ENCODE measurements at regions not wholly inside any gene's neighbourhood (a gene's known extent, or its start where the extent isn't known, plus 50 kb on each side); places are given as distances from the start of the nearest gene placed in this dataset.
"Not testable (repeated sequence)": the region's sequence is repeated elsewhere in the genome, so short reads cannot be mapped to it uniquely, and the experiment has no call there.

DNA sequence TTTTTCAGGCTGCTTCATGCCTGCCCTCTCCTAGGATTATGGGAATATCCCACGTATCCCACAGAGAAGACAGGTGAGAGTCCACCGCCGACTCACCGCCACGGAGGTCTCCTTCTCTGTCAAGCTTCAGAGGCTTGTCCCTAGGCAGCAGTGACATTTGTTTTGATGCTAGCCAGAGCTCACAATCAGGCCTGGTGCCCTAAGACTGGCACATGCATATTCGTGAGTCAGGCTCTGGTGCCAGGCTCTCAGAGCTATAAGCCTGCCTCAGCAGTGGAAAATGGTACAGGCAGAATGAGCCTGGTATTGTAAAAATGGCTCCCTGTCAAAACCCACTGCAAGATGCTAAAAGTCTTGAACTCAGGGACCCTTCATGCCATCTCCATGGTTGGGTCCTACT lies 65.5 kb downstream of the RBMY1A1 start:
- DNase-seq = no peak

DNA sequence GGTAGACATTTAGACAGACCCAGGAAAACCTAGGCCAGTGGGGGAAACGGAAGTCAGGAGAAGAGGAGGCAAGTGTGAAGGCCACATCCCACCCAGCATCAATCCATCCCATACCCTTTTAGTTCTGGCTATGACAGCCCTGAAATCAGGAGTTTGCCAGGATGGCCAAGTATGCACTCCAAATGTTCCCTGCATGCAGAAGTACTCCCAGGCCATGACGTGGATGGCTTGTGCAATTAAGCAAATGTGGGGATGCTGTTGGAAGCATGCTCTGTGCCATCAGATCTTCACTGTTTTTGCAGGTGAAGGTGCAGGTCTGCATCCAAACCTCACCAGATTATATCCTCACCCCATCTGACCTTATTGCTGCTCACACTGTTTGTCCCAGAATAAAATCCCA lies 66.8 kb downstream of the RBMY1A1 start:
- no peak for DNase-seq

DNA sequence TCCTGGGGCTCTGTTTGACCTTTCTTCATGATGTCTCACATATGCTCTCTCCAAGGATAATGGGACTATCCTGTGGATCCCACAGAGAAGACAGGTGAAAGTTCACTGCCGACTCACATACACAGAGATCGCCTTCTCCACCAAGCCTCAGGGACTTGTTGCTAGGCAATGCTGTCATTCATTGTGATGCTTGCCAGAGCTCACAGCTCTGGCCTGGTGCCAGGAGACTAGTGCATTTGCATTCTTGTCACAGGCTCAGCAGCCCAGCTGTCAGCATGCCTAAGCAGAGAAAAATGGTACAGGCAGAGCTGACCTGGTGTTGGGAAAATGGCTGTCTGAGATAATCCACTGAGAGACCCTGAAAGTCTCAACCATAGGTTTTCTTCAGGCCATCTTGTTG lies 67.9 kb downstream of the RBMY1A1 start:
- DNase-seq = no peak

DNA sequence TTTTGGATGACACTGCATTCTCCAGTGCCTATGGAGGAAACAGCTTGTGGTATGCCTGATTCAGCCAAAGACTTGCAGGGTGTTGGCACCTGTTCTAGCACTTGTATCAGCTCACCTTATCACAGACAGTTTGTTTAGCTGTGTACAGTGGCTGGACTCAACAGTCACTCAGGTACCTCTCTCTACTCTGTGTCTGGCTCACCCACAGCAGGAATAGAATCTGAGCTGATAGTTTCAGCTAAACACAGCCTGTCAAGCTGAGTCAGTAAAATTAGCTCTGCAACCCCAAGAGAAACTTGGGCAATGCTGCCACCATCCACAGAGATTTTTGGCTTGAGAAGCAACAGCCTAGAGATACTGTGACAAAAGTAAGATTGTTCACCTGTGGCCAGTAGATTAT lies 101.5 kb downstream of the RBMY1A1 start:
- no peak for DNase-seq

DNA sequence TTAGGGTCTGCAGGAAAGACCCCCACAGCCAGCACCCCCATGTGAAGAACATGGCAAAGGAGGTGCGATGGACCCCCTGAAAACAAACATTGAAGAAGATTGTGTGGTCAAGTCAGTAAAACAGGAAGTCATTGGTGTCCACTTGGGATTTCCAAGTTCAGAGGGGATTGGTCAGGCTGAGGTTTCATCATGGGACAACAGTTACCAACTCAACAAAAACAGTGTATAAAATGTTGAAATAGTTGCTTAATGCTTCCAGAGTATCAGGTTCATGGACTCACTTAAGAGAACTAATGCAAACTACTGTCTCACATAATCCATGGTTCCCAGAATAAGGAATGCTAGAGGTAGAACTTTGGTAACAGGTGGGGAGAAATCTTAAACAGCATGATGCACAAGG lies 115.8 kb downstream of the RBMY1A1 start:
- DNase-seq = no peak

DNA sequence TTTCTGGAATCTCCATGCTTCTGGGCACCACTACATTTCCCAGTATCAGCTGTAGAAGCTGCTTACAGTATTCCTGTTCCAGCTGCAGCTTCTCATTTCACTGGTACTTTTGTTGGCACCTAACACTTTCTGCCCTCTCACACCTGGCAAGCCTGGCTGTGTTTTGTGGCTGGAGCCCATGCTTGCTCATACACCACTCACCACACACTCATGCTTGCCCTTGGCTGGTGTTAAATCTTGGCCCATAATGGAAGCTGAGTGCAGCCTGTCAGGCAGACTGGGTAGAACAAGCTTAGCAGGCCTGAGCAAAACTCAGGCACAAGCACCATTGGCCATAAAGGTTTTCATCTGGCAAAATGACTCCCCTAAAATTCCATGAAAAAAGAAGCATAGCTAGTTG lies 124.4 kb downstream of the RBMY1A1 start:
- DNase-seq = not testable (repeated sequence)

DNA sequence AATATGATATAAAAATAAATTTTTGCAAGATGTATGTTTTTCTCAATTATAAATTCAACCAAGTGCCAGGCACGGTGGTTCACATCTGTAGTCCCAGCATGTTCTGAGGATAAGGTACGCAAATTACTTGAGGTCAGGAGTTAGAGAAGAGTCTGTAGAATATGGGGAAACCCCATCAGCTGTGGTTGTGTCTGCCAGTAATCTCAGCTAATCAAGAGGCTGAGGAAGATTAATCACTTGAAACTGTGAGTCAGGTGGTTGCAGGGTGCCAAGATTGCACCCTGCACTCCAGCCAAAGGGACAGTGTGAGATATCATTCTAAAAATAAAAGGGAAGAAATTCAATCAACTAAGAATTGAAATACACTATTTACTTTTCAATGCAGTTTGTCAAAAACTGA lies 144.9 kb downstream of the RBMY1A1 start:
- not testable (repeated sequence) for DNase-seq

DNA sequence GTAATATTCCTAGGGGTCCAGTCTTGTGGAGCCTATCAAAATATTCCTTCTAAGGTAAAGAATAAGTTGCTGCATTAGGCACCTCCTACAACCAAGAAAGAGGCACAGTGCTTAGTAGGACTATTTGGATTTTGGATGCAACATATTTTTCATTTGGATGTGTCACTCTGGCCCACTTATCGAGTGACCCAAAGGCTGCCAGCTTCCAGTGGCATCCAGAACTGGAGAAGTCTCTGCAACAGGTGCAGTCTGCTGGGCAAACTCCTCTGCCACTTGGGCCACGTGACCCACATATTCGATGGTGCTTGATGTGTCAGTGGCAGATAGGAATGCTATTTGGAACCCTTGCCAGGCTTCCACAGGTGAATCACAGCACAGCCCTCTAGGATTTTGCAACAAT lies 151.7 kb downstream of the RBMY1A1 start:
- DNase-seq = not testable (repeated sequence)

DNA sequence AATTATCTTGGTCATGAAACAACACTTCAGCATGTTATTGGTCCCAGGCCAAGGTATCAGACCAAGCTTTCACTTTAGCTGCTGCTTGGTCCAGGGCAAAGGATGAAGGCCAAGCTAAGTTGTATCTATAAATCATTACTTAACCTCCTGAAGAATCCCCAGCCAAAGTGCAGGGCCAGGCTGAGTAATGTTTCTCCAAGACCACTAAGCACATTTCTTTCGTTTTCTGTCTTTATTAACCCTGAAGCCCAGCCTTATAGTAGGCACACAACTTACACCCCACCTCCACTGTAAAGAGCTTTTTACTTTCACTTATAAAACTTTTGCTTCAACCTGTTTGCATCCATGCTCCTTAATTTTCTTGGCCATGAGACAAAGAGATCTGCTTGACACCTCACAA lies 167.3 kb downstream of the RBMY1A1 start:
- DNase-seq = not testable (repeated sequence)

DNA sequence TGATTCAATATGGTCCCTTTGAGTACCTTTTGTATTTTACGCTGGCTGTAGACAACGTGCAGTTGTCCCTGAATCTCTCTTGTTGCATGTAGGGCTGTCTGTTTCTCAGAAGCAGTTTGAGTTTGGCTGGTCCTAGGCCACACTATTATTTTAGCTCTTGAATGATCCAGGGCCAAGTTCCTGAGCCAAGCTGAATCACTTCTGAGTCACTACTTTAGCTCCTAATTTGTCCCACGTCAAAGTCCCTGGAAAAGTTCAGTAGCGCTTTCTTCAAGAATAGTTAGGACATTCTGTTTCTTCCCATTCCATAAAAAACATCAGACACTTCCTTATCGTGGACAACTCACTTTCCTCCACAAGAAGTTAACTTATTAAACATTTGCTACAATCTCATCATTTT lies 168.2 kb downstream of the RBMY1A1 start:
- not testable (repeated sequence) for DNase-seq

DNA sequence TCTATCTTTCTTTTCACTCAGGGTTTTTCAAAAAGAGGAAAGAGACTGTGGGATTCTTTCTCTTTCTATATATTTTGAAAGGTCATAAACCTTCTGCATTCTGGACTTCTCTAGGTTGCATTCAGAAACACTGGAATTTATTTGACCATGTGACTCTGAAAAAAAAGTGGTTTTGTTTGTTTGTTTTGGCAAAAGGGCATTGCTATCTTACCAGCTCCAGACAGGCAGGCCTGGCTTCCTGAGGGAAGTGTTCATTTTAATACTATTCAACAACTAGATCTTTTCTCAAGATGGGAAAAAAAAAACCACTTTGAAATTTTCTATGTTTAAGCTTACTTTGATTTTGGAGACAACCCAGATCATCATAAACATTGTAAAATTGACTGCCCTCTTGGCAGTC lies 170.6 kb downstream of the RBMY1A1 start:
- no peak for DNase-seq

DNA sequence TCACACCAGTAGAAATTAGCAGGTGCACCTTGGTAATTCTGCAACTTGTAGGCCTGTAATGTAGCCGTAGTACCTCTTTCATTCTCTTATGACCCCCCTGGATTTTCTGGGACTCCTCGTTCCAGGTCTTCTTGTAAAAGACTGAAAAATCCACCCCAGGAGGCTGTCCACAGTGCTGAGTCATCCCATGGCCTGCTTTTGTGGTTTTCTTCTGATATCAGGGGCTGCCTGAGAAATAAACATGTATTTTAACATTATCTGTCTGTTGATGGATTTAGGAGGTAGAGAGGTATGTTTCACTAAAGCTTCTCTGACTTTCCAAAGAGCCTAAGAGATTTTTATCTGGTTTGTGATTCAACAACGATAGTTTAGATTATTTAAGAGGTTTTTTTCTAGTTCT lies 171.9 kb downstream of the RBMY1A1 start:
- DNase-seq = not testable (repeated sequence)

DNA sequence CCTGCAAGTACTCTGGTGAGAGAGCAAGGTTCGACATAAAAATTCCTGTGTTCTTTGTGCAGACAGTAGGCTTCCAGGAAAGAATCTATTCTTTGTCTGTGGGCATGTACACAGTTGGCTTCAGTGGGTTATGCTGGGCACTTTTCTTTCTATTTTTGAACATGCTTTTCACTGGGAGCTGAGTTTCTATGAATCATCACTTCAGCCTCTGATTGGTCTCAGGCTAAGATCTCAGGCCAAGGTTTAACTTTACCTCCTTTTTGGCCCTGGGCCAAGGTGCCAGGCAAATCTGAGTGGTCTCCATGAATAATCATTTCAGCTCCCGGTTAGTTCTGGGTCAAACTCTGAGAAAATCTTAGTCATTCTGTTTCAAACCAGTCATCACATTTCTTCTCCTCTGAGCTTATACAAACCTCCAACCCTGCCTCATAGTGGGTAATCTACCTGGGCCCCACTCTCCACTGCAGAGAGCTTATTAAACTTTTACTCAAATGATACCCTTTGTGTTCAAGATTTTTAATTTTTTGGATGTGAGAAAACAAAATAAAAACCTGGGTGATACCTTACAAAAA lies 158.8 kb downstream of the RBMY1D start:
- DNase-seq = not testable (repeated sequence)

DNA sequence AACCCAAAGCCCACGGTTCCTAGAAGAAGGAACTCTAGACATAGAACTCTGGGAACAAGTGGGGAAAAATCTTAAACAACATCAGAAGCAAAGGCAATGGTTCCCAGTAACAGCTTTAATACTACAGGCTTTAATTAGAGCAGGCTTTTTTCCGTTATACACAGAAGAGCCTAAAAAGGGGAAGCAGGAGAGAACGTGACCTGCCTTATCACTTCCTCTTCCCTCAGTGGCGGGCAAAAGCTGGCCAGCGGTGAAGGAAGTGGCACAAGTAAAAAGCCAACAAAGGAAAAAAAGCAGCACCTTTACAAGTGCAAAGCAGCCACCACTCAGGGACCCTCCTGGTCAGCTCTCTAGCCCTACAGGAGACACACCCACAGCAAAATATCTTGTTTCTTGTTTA lies 149.3 kb downstream of the RBMY1D start:
- not testable (repeated sequence) for DNase-seq

DNA sequence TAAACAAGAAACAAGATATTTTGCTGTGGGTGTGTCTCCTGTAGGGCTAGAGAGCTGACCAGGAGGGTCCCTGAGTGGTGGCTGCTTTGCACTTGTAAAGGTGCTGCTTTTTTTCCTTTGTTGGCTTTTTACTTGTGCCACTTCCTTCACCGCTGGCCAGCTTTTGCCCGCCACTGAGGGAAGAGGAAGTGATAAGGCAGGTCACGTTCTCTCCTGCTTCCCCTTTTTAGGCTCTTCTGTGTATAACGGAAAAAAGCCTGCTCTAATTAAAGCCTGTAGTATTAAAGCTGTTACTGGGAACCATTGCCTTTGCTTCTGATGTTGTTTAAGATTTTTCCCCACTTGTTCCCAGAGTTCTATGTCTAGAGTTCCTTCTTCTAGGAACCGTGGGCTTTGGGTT lies 134.1 kb downstream of the RBMY1D start:
- DNase-seq = not testable (repeated sequence)

DNA sequence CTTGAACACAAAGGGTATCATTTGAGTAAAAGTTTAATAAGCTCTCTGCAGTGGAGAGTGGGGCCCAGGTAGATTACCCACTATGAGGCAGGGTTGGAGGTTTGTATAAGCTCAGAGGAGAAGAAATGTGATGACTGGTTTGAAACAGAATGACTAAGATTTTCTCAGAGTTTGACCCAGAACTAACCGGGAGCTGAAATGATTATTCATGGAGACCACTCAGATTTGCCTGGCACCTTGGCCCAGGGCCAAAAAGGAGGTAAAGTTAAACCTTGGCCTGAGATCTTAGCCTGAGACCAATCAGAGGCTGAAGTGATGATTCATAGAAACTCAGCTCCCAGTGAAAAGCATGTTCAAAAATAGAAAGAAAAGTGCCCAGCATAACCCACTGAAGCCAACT lies 126.5 kb downstream of the RBMY1D start:
- not testable (repeated sequence) for DNase-seq

DNA sequence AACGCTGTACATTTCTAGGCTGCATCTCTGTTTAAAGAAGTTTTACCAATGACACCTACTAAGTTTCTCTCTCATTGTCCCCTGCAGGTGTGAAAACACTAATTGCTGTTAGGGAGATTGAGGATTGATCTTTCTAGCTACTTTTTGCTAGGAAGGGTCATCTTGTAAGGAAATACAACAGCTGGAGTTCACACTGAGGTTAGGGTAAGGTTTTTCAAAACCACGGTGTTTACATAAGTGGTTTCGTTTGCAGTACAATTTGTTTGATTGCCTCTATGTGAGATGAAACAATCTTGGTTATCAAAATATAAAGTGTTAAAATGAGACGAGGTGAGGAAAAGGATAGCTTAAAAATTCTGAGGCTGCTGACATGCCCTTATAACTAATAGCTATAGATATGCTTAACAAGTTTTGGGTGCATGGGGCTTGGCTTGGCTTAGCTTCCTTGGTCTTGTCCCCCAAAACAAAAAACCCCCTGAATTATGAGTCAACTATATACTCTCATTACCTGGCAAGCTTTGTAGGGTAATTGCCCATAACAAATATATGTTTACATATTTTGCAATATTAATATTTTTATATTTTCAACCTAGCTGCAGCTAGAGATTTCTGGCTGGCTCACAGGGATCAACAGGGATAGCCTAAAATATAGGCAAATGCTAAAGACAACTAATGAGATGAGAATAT lies 112.0 kb downstream of the RBMY1D start:
- not testable (repeated sequence) for DNase-seq

DNA sequence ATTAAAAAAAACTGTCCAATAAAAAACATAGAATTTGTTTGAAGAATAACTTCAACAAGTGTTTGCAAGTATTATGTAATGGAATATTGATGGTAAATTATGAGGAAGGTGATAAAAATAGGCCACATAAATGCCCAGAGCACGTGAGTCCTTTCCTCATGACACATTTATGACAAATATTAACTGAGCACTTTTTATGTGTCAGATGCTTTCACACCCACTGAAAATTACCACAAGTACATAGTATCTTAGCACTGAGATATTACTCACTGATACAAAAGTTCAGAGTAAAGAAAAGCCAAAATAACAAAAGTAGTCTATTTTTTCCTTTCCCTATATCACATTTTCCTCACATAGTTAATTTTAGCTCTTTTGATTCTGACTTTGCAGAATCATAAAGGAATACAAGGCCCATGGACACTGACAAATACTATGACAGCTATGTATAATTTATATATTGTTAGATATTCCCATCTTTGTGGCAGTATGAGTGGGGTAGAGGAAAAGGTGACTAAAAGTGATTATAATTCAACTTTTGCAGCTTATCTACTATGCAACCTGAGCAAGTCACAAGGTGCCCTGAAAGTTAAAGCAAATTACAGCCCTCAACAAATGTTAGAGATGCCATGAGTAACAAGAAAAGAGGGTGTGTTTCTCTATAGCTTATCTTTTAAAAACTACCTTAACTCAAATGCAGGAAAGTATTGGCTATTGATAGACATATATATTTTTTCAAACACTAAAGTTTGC lies 80.7 kb downstream of the RBMY1D start:
- peak; percentile 50 for DNase-seq

DNA sequence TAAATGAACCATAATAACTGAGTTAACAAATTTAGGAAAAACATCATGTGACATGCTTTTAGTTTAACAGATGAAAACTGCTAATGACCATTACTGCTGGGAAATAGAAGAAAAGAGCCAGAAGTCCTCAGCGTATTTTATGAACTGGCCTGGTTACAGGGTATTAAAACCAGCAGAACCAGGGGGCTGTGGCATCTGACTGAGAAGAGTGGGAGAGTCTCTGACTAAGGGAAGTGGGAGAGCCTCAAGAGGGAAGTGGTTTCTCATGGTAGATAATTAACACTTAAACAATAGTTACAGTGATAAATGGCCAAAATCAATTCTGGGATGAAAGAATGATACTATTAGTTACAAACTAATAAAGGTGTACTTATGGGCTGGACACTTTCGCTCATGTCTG lies 79.8 kb downstream of the RBMY1D start:
- peak; percentile 17 for DNase-seq

DNA sequence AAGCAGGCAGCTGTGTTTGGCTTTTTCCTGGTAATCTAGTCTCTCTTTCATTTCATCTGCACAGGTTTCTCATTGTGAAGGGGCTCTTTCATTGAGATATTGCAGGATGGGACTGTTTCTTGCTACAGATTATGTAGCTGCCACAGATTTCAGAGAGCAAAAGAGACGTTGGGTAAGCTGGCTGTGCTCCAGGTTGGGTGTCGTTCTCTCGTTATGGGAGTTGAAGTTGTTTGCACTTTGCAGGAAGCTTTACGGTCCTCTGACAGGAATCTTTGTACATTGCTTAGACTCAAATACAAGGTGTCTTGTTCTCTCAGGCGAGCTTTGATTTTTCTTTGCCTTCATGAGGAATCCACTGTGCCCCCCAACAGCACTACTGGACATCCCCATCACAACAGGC lies 72.4 kb downstream of the RBMY1D start:
- DNase-seq = no peak

DNA sequence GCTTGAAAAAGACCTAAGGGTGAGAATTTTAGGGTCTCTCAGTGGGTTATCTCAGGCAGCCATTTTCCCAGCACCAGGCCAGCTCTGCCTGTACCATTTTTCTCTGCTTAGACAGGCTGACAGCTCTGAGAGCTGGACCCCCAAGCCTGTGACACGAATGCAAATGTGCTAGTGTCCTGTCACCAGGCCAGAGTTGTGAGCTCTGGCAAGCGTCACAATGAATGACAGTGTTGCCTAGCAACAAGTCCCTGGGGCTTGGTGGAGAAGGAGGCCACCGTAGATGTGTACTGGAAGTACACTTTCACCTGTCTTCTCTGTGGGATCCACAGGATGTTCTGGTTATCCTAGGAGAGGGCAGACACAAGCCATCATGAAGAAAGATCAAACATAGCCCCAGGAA lies 66.7 kb downstream of the RBMY1D start:
- no peak for DNase-seq
